Pancreas (tissue), 10 donors: ENCODE measurements at regions not wholly inside any gene's neighbourhood (a gene's known extent, or its start where the extent isn't known, plus 50 kb on each side); places are given as distances from the start of the nearest gene placed in this dataset.

Source experiments
- ATAC-seq, 4 donors: fragments of 200-7000 bp; cut with Tn5 transposase; one replicate each; pipeline versions ENCODE4 v1.8.0 to v1.9.1; 2020; ENCODE audit warnings: mild to moderate bottlenecking in 4 of 4, moderate library complexity in 4 of 4
- DNase-seq, 6 donors: peaks; one replicate each; pipeline ENCODE4 v3.0.0-alpha.2; 2020
- FAIRE-seq: peaks from 2 replicates; lab custom pipeline; 2012; peaks lifted over from hg19 to GRCh38; lab: Jason Lieb, UNC
- H3K27ac ChIP-seq, 4 donors: fragments of 200-600 bp; sonication (generic); 1 replicate in 3 of 4; 2 replicates in 1 of 4; pipeline versions ENCODE4 v1.5.0 to v1.8.0; 2020
- H3K27me3 ChIP-seq, 4 donors: fragments of 200-600 bp; one replicate each; pipeline ENCODE4 v1.8.0; 2021
- H3K36me3 ChIP-seq, 3 donors: fragments of 200-600 bp; sonication (generic) in 1 of 3; one replicate each; pipeline versions ENCODE4 v1.5.0 to v1.8.0; 2020 to 2021
- H3K4me1 ChIP-seq, 3 donors: fragments of 200-600 bp; one replicate each; pipeline ENCODE4 v1.8.0; 2021
- H3K4me3 ChIP-seq, 4 donors: fragments of 200-600 bp; sonication (generic) in 2 of 4; one replicate each; pipeline versions ENCODE4 v1.5.0 to v1.8.0; 2020 to 2021
- H3K9me3 ChIP-seq, 4 donors: fragments of 200-600 bp; one replicate each; pipeline ENCODE4 v1.8.0; 2021
- WGBS, 2 donors: extraction: QIAGEN DNeasy Blood & Tissue Kit; methylation state at CpG; one replicate each; pipeline ENCODE4 v1.1.7; 2013; 5-methylcytosine and 5-hydroxymethylcytosine counted together
- intact Hi-C, 3 donors: fragments of 100-400 bp; cut with DNase I; formaldehyde crosslinking; loops; one replicate each; pipeline versions ENCODE4 v1.11.1 to v1.14.2; 2022
- TF ChIP-seq, protein P1 (sequence below), 4 donors: fragments of 200-600 bp; sonication (generic) in 3 of 4; IDR thresholded peaks; one replicate each; pipeline versions ENCODE4 v1.5.0 to v1.8.0; 2021; ENCODE audit warnings: antibody characterized with exemption in 4 of 4
- donor health status: healthy with polysubstance abuse.
- donor health status: DM: no; HTN: no; CAD: no; lungs with moderate emphysema.
- donor health status: DM: no; HTN: no; CAD: no.
- donor health status: control.
- donor health status: control.
- donor health status: Bipolar disorder and iron deficiency.
- donor health status: DM: yes; HTN: yes; CAD: no.
- donor health status: DM: no; HTN: no; CAD: no.
- donor health status: DM: no; HTN: no; CAD: no.
- donor health status: DM: yes; HTN: yes; CAD: no.

DNA sequence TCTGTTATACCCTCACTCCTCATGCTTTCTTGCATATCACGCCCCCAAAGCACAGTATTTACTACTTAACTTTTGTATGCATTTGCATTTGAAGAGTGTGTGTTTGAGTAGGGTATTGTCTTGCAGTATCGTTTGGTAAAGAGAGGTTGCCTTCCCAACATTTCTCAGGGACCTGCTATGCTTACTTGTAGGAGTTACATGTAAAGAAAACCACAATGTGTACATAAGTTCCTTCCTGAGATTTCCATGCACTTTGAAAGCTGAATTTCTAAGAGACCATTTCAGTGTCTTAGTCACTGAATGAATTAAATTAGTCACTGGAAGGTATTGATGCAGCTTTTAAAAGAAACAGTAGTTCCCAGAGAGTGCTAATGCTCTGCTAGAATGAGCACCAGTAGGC lies 159.3 kb upstream of the LAMA2 start:
- TF ChIP-seq, protein P1, sequence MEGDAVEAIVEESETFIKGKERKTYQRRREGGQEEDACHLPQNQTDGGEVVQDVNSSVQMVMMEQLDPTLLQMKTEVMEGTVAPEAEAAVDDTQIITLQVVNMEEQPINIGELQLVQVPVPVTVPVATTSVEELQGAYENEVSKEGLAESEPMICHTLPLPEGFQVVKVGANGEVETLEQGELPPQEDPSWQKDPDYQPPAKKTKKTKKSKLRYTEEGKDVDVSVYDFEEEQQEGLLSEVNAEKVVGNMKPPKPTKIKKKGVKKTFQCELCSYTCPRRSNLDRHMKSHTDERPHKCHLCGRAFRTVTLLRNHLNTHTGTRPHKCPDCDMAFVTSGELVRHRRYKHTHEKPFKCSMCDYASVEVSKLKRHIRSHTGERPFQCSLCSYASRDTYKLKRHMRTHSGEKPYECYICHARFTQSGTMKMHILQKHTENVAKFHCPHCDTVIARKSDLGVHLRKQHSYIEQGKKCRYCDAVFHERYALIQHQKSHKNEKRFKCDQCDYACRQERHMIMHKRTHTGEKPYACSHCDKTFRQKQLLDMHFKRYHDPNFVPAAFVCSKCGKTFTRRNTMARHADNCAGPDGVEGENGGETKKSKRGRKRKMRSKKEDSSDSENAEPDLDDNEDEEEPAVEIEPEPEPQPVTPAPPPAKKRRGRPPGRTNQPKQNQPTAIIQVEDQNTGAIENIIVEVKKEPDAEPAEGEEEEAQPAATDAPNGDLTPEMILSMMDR (IDR thresholded peaks at IDR 0.05) = no peak
- Histone ChIP-seq H3K27ac (no peak overlapping the region), H3K36me3 (no peaks in the 10 kb centered on the region), H3K9me3 (no peaks in the 10 kb centered on the region), H3K4me1 (no peaks in the 10 kb centered on the region), H3K4me3 (no peak overlapping the region), H3K27me3 (no peaks in the 10 kb centered on the region)
- WGBS, 2 donors = 34 to 44% methylated on average over 2 of the region's 2 CpGs
- ATAC-seq (no peak), DNase-seq (no peak), FAIRE-seq (no peak)
- intact Hi-C loops = no loop called here

- no peaks in the 10 kb centered on the region for H3K36me3 ChIP-seq
- no peaks in the 10 kb centered on the region for H3K4me1 ChIP-seq
- H3K27ac ChIP-seq = no peak overlapping the region
- H3K27me3 ChIP-seq = no peaks in the 10 kb centered on the region
- no peaks in the 10 kb centered on the region for H3K9me3 ChIP-seq
- WGBS, 2 donors = 70 to 81% methylated on average over 2 of the region's 2 CpGs
- intact Hi-C loops = no loop called here
- no peak overlapping the region for H3K4me3 ChIP-seq
- TF ChIP-seq, protein P1 (IDR thresholded peaks at IDR 0.05) = no peak
- no peak for ATAC-seq
- no peak for DNase-seq
- no peak for FAIRE-seq
Measured at GRCh38 chr6:128720891-128721290, 162.0 kb upstream of the LAMA2 start.

DNA sequence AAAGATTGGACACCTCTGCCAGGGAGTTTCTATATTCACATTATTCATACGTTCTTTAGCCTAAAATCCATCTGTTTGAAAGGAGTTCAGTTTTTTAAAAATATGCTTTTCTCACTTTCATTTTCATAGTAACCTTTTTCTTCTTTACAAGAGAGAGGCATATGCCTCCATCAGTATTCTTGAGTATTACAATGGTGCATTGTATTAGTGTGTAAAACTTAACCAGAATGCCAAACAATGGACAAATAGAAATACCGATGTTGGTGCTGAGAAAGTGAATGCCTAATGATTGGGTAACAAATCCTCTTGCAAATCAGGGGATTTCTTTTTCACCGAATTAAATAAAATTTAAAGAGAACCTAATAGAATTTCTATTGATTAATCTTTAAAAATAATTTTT lies 163.2 kb upstream of the LAMA2 start:
- FAIRE-seq = no peak
- WGBS, 2 donors = 59 to 63% methylated on average over 3 of the region's 3 CpGs
- ATAC-seq = no peak
- no peaks in the 10 kb centered on the region for H3K9me3 ChIP-seq
- DNase-seq = no peak
- no peak overlapping the region for H3K27ac ChIP-seq
- H3K36me3 ChIP-seq = no peaks in the 10 kb centered on the region
- no peaks in the 10 kb centered on the region for H3K4me1 ChIP-seq
- TF ChIP-seq, protein P1 (IDR thresholded peaks at IDR 0.05) = no peak
- intact Hi-C loops = no loop called here
- no peak overlapping the region for H3K4me3 ChIP-seq
- no peaks in the 10 kb centered on the region for H3K27me3 ChIP-seq

DNA sequence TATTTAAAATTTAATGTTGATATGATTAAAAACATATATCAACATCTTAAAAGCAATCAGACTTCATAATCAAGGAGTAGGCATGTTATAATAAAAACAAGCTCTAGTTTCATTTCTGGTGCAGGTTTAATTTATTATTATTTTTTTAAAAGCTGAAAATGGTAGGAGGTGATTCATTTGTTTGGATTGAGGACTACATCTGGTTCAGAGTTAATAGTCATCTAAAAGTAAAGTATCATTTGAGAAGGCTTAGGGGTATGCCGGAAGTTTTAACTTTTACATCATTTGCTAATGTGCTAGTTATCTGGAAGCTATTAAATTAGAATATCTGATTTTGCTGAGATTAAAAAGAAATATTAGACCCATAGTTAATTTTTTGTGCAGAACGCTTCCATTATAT lies 169.5 kb upstream of the LAMA2 start:
- intact Hi-C loops = no loop called here

DNA sequence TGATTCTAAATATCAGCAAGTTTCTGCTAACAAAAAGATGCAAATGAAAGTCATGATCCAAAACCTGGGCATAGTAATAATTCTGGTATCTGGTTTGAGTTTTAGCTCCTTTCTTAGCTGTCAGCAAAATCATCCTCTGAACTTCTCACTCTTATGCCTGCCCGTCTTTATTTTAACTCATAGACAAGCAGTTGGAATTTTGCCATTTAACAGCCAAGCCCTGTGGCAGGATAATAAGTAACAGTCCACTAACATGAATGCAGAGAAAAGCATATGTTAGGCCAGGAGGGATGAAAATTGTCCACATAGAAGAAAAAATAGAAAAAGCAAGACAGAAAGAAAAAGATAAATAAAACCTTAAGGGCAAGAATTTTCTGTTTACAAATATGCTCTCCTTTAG lies 170.0 kb upstream of the LAMA2 start:
- H3K4me1 ChIP-seq = no peaks in the 10 kb centered on the region
- TF ChIP-seq, protein P1 (IDR thresholded peaks at IDR 0.05) = no peak
- no peak overlapping the region for H3K4me3 ChIP-seq
- FAIRE-seq (no peak), DNase-seq (no peak), ATAC-seq (no peak)
- WGBS, 2 donors = 18 to 26% methylated on average over 1 of the region's 1 CpG
- no peaks in the 10 kb centered on the region for H3K9me3 ChIP-seq
- intact Hi-C loops = no loop called here
- H3K27ac ChIP-seq = no peak overlapping the region
- H3K36me3 ChIP-seq = no peaks in the 10 kb centered on the region
- no peaks in the 10 kb centered on the region for H3K27me3 ChIP-seq

More for the DNA sequence above, 169.5 kb upstream of the LAMA2 start:
- Histone ChIP-seq H3K4me3 (no peak overlapping the region), H3K9me3 (no peaks in the 10 kb centered on the region), H3K27ac (no peak overlapping the region), H3K4me1 (no peaks in the 10 kb centered on the region), H3K36me3 (no peaks in the 10 kb centered on the region), H3K27me3 (no peaks in the 10 kb centered on the region)
- TF ChIP-seq, protein P1 (IDR thresholded peaks at IDR 0.05) = no peak
- FAIRE-seq (no peak), DNase-seq (no peak), ATAC-seq (no peak)
- WGBS, 2 donors = 73 to 81% methylated on average over 2 of the region's 2 CpGs
